Cardiac fibroblast (primary cell): ENCODE measurements at regions not wholly inside any gene's neighbourhood (a gene's known extent, or its start where the extent isn't known, plus 50 kb on each side); places are given as distances from the start of the nearest gene placed in this dataset.

Experiments used
- DNase-seq, 2 donors: peaks; one replicate each; pipeline versions ENCODE4 v3.0.0 to v3.0.0-alpha.2; 2010; ENCODE audit warnings: low read depth in 2 of 2
- H3K4me3 ChIP-seq, 2 donors: replicated peaks in 1 of 2; 1 replicate in 1 of 2; 2 replicates in 1 of 2; pipeline ENCODE4 v1.5.1; 2011; ENCODE audit warnings: low read depth in 2 of 2, low read length in 2 of 2, mild to moderate bottlenecking in 2 of 2, moderate library complexity in 1 of 2
- CTCF ChIP-seq: IDR thresholded peaks from one replicate; pipeline ENCODE4 v1.5.1; 2011; ENCODE audit warnings: low read depth, mild to moderate bottlenecking, low read length, inconsistent platforms

- no peak for TF ChIP-seq CTCF
- H3K4me3 ChIP-seq, result no peak overlapping the region
- no peak for DNase-seq
These were observed 122.4 kb upstream of the HSD17B12 start for GRCh38 chr11:43558146-43558545.

GRCh38 chr11:43558556-43559127 lies 121.9 kb upstream of the HSD17B12 start:
- no peak for DNase-seq
- no peak overlapping the region for H3K4me3 ChIP-seq
- no peak for TF ChIP-seq CTCF

- H3K4me3 ChIP-seq, result no peak overlapping the region
- no peak for DNase-seq
- TF ChIP-seq CTCF, result no peak
These were observed 118.7 kb upstream of the HSD17B12 start for GRCh38 chr11:43561832-43562231.

- peak; percentile 69 to 73 for DNase-seq
- peak; percentile 68 for TF ChIP-seq CTCF
These were observed 113.1 kb upstream of the HSD17B12 start for GRCh38 chr11:43567396-43567975.

GRCh38 chr11:43573233-43573632 lies 107.3 kb upstream of the HSD17B12 start:
- no peak overlapping the region for H3K4me3 ChIP-seq
- TF ChIP-seq CTCF, result peak; percentile 73
- DNase-seq, result peak; percentile 19 to 48

More at GRCh38 chr11:43567396-43567975, 113.1 kb upstream of the HSD17B12 start:
- H3K4me3 ChIP-seq, result no peak overlapping the region

GRCh38 chr11:43573873-43574272 lies 106.7 kb upstream of the HSD17B12 start:
- no peak for TF ChIP-seq CTCF
- no peak overlapping the region for H3K4me3 ChIP-seq
- no peak for DNase-seq

GRCh38 chr11:43574411-43574810 lies 106.1 kb upstream of the HSD17B12 start:
- DNase-seq, result no peak
- H3K4me3 ChIP-seq, result no peak overlapping the region
- TF ChIP-seq CTCF, result no peak
